Hepatocyte (in vitro differentiated cells): ENCODE measurements at regions not wholly inside any gene's neighbourhood (a gene's known extent, or its start where the extent isn't known, plus 50 kb on each side); places are given as distances from the start of the nearest gene placed in this dataset.

Experiments
- EZH2 ChIP-seq: fragments of 200-600 bp; sonication (generic); IDR thresholded peaks from 2 replicates; pipeline ENCODE4 v1.6.1; 2016; ENCODE audit warnings: antibody characterized with exemption, mild to moderate bottlenecking, borderline replicate concordance
- EZH2phosphoT487 ChIP-seq: fragments of 200-600 bp; sonication (generic); IDR thresholded peaks from one replicate; pipeline ENCODE4 v1.6.1; 2018; ENCODE audit warnings: antibody characterized with exemption, mild to moderate bottlenecking, low read depth, moderate library complexity; ENCODE audit not compliant: unreplicated experiment, severe bottlenecking
- TF ChIP-seq, protein P1 (sequence below): fragments of 200-600 bp; sonication (generic); IDR thresholded peaks from 2 replicates; pipeline ENCODE4 v1.5.1; 2016; ENCODE audit warnings: antibody characterized with exemption, mild to moderate bottlenecking; ENCODE audit not compliant: poor library complexity

DNA sequence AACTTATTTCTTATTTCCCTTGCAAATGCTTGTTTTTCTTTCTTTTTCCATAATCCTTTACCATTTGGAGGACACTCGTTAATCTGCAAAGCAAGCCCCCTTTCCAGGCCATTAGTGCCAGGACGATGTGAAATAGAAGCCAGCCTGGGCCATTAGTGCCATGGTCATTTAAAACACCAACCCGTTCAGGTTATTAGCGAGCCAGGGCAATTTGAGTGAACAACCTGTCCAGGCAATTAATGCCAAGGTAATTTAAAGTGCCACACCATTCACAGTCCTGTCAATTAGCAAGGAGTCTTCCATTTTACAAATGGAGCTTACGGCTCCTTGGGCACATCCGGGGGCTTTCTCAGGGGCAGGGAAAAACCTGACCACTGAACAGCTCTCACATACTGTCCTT is 370.6 kb downstream of the HRH4 start:
- TF ChIP-seq EZH2 (no peak), EZH2phosphoT487 (no peak)
- TF ChIP-seq, protein P1, sequence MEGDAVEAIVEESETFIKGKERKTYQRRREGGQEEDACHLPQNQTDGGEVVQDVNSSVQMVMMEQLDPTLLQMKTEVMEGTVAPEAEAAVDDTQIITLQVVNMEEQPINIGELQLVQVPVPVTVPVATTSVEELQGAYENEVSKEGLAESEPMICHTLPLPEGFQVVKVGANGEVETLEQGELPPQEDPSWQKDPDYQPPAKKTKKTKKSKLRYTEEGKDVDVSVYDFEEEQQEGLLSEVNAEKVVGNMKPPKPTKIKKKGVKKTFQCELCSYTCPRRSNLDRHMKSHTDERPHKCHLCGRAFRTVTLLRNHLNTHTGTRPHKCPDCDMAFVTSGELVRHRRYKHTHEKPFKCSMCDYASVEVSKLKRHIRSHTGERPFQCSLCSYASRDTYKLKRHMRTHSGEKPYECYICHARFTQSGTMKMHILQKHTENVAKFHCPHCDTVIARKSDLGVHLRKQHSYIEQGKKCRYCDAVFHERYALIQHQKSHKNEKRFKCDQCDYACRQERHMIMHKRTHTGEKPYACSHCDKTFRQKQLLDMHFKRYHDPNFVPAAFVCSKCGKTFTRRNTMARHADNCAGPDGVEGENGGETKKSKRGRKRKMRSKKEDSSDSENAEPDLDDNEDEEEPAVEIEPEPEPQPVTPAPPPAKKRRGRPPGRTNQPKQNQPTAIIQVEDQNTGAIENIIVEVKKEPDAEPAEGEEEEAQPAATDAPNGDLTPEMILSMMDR = no peak
